Activated T-cell treated with anti-CD3 and anti-CD28 coated beads for 48 hours (primary cell): ENCODE measurements at regions not wholly inside any gene's neighbourhood (a gene's known extent, or its start where the extent isn't known, plus 50 kb on each side); places are given as distances from the start of the nearest gene placed in this dataset.

Experiments
- DNase-seq: peaks from one replicate; pipeline ENCODE4 v3.0.0-alpha.2; 2020; ENCODE audit warnings: low read depth

- DNase-seq = no peak
Observed at GRCh38 chr3:117665296-117665695, 955.7 kb downstream of the TUSC7 start.

- DNase-seq = no peak
Observed at GRCh38 chr3:117666325-117666724, 956.7 kb downstream of the TUSC7 start.

GRCh38 chr3:117666812-117667211 is 957.2 kb downstream of the TUSC7 start:
- DNase-seq = no peak

- no peak for DNase-seq
Observed at GRCh38 chr3:117669774-117670173, 960.2 kb downstream of the TUSC7 start.

- DNase-seq = no peak
Observed at GRCh38 chr3:117671722-117672318, 962.2 kb downstream of the TUSC7 start.

- no peak for DNase-seq
Observed at GRCh38 chr3:117674321-117674720, 964.7 kb downstream of the TUSC7 start.

- no peak for DNase-seq
Observed at GRCh38 chr3:117681619-117682018, 972.0 kb downstream of the TUSC7 start.

- DNase-seq = no peak
Observed at GRCh38 chr3:117687096-117687495, 977.5 kb downstream of the TUSC7 start.

GRCh38 chr3:117688583-117688982 is 979.0 kb downstream of the TUSC7 start:
- no peak for DNase-seq

- DNase-seq = no peak
Observed at GRCh38 chr3:117691526-117691925, 981.9 kb downstream of the TUSC7 start.

GRCh38 chr3:117692416-117692995 is 982.9 kb downstream of the TUSC7 start:
- no peak for DNase-seq

- DNase-seq = no peak
Observed at GRCh38 chr3:117695321-117695720, 985.7 kb downstream of the TUSC7 start.

GRCh38 chr3:117695871-117696645 is 986.5 kb downstream of the TUSC7 start:
- DNase-seq = no peak

- no peak for DNase-seq
Observed at GRCh38 chr3:117696851-117697407, 987.4 kb downstream of the TUSC7 start.

- no peak for DNase-seq
Observed at GRCh38 chr3:117699058-117699457, 989.5 kb downstream of the TUSC7 start.

- DNase-seq = no peak
Observed at GRCh38 chr3:117700573-117701360, 991.2 kb downstream of the TUSC7 start.

GRCh38 chr3:117705011-117705410 is 995.4 kb downstream of the TUSC7 start:
- no peak for DNase-seq

GRCh38 chr3:117706037-117706436 is 996.5 kb downstream of the TUSC7 start:
- DNase-seq = no peak

GRCh38 chr3:117706756-117707155 is 997.2 kb downstream of the TUSC7 start:
- DNase-seq = no peak

GRCh38 chr3:117708601-117709000 is 999.0 kb downstream of the TUSC7 start:
- DNase-seq = no peak

GRCh38 chr3:117709108-117709507 is 999.5 kb downstream of the TUSC7 start:
- no peak for DNase-seq

GRCh38 chr3:117710501-117710900 is 1000.9 kb downstream of the TUSC7 start:
- DNase-seq = no peak
